ENCODE measurements at regions not wholly inside any gene's neighbourhood (a gene's known extent, or its start where the extent isn't known, plus 50 kb on each side); places are given as distances from the start of the nearest gene placed in this dataset.

DNA sequence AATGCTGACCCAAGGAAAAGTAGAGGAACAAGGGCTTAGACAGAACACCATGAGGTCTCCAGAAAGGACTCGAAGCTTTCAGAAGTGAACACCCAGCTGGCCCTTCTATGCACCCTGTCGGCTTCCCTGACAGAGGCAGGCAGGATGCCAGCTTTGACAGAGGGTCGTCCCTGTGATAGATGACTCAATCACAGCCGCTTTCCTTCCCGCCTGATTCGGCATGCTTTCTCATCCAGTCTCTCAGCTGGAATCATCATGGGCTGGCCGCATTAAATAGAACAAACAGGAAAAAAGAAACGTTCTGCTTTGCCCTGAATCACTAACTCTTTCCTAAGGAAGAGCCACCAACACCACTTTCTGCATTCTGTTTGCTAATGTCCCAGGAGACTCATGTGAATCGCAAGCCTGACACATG lies 140.3 kb upstream of the RAB12 start:
- no peak for DNase-seq (ENCODE audit: low read depth)
- no peak overlapping the region for H3K4me3 ChIP-seq (ENCODE audit: low read depth, low read length)
- TF ChIP-seq CTCF (IDR thresholded peaks at IDR 0.05; ENCODE audit: low read depth, low read length) (no peak), POLR2A (IDR thresholded peaks at IDR 0.05; ENCODE audit: extremely low read depth, insufficient read length) (no peak), MYC (IDR thresholded peaks at IDR 0.05; ENCODE audit: low read depth, low read length) (no peak)
- TF ChIP-seq, protein P1, sequence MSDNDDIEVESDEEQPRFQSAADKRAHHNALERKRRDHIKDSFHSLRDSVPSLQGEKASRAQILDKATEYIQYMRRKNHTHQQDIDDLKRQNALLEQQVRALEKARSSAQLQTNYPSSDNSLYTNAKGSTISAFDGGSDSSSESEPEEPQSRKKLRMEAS (IDR thresholded peaks at IDR 0.05; ENCODE audit: low read depth, low read length) = no peak

DNA sequence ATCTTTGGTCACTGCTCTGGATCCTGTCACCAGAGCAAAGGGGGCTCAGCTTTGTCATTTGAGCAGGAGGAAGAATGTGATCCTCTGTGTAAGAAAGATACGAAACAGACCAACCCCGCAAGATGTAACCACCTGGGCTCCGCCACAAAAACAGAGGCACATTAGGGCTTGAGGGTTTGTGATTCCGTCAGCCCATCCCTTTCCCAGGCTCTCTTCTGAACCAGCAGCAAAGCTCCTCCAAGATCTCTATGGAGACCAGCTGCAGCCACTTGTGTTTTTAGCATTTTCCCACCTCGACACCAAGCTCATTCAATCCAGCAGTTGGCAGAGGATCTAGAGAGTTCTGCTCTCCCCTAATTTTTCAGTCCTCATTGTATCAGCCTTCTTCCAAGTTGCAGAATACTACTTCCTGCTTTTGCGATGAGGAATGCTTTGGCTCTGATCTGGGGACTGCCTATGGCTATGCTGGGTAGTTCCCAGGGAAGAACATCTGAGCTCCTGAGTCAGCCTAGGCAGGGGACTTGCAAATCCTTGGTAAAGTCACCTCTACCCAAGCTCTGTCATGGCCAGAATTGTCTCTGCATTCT lies 139.6 kb upstream of the RAB12 start:
- no peak overlapping the region for H3K4me3 ChIP-seq (ENCODE audit: low read depth, low read length)
- DNase-seq (ENCODE audit: low read depth) = no peak
- TF ChIP-seq CTCF (IDR thresholded peaks at IDR 0.05; ENCODE audit: low read depth, low read length) (no peak), POLR2A (IDR thresholded peaks at IDR 0.05; ENCODE audit: extremely low read depth, insufficient read length) (no peak), MYC (IDR thresholded peaks at IDR 0.05; ENCODE audit: low read depth, low read length) (no peak)
- TF ChIP-seq, protein P1 (IDR thresholded peaks at IDR 0.05; ENCODE audit: low read depth, low read length) = no peak

- TF ChIP-seq POLR2A (IDR thresholded peaks at IDR 0.05; ENCODE audit: extremely low read depth, insufficient read length) (no peak), MYC (IDR thresholded peaks at IDR 0.05; ENCODE audit: low read depth, low read length) (no peak), CTCF (IDR thresholded peaks at IDR 0.05; ENCODE audit: low read depth, low read length) (no peak)
- TF ChIP-seq, protein P1 (IDR thresholded peaks at IDR 0.05; ENCODE audit: low read depth, low read length) = no peak
- DNase-seq (ENCODE audit: low read depth) = no peak
- no peak overlapping the region for H3K4me3 ChIP-seq (ENCODE audit: low read depth, low read length)
These were observed 137.9 kb upstream of the RAB12 start for GRCh38 chr18:8471372-8471771.

- DNase-seq (ENCODE audit: low read depth) = no peak
- TF ChIP-seq POLR2A (IDR thresholded peaks at IDR 0.05; ENCODE audit: extremely low read depth, insufficient read length) = no peak
These were observed 134.6 kb upstream of the RAB12 start for GRCh38 chr18:8474661-8475060.

DNA sequence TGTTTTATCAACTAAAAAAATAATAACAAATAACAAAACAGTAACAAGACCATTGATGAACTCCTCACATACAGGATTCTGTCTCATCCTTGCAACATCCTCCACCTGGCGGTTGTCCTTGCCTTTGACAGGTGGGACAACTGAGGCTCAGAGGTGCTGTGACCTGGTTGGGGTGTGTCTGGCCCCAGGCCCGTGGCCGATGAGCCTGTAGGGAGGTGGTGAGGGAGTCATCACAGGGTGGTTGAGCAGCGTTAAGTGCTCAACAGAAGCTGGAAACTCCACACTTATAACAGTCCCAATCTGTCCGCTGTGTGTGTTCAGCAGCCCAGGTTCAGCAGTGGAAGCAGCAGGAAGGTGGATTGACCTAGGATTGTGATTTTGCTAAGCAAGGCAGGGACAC lies 131.6 kb upstream of the RAB12 start:
- TF ChIP-seq POLR2A (IDR thresholded peaks at IDR 0.05; ENCODE audit: extremely low read depth, insufficient read length) (no peak), MYC (IDR thresholded peaks at IDR 0.05; ENCODE audit: low read depth, low read length) (no peak), CTCF (IDR thresholded peaks at IDR 0.05; ENCODE audit: low read depth, low read length) (no peak)
- TF ChIP-seq, protein P1 (IDR thresholded peaks at IDR 0.05; ENCODE audit: low read depth, low read length) = no peak
- no peak overlapping the region for H3K4me3 ChIP-seq (ENCODE audit: low read depth, low read length)
- no peak for DNase-seq (ENCODE audit: low read depth)

More at GRCh38 chr18:8474661-8475060, 134.6 kb upstream of the RAB12 start:
- no peak overlapping the region for H3K4me3 ChIP-seq (ENCODE audit: low read depth, low read length)

- TF ChIP-seq POLR2A (IDR thresholded peaks at IDR 0.05; ENCODE audit: extremely low read depth, insufficient read length) (no peak), MYC (IDR thresholded peaks at IDR 0.05; ENCODE audit: low read depth, low read length) (no peak), CTCF (IDR thresholded peaks at IDR 0.05; ENCODE audit: low read depth, low read length) (peak; percentile 84)
- TF ChIP-seq, protein P1 (IDR thresholded peaks at IDR 0.05; ENCODE audit: low read depth, low read length) = no peak
- peak; percentile 44 for DNase-seq (ENCODE audit: low read depth)
These were observed 130.9 kb upstream of the RAB12 start for GRCh38 chr18:8478166-8478967.

More at GRCh38 chr18:8478166-8478967, 130.9 kb upstream of the RAB12 start:
- no peak overlapping the region for H3K4me3 ChIP-seq (ENCODE audit: low read depth, low read length)
